SIG-M5 treated with dmso at 0.1 percent for 504 hours (cell line): ENCODE measurements at regions not wholly inside any gene's neighbourhood (a gene's known extent, or its start where the extent isn't known, plus 50 kb on each side); places are given as distances from the start of the nearest gene placed in this dataset.
"Not testable (repeated sequence)": the region's sequence is repeated elsewhere in the genome, so short reads cannot be mapped to it uniquely, and the experiment has no call there.

Source experiments
- DNase-seq: peaks from one replicate; lab custom pipeline; 2025; ENCODE audit not compliant: unreplicated experiment; lab: John Stamatoyannopoulos, UW

GRCh38 chr6:105884011-105884410 lies 202.1 kb upstream of the PRDM1 start:
- DNase-seq = no peak

GRCh38 chr6:105882828-105883227 lies 203.3 kb upstream of the PRDM1 start:
- no peak for DNase-seq

- no peak for DNase-seq
These were observed 203.9 kb upstream of the PRDM1 start for GRCh38 chr6:105882121-105882803.

GRCh38 chr6:105881608-105882007 lies 204.5 kb upstream of the PRDM1 start:
- no peak for DNase-seq

GRCh38 chr6:105880030-105880492 lies 206.1 kb upstream of the PRDM1 start:
- peak; percentile 86 for DNase-seq

GRCh38 chr6:105879146-105879545 lies 207.0 kb upstream of the PRDM1 start:
- DNase-seq = no peak

GRCh38 chr6:105875974-105876640 lies 210.0 kb upstream of the PRDM1 start:
- DNase-seq = no peak

GRCh38 chr6:105874835-105875626 lies 211.1 kb upstream of the PRDM1 start:
- no peak for DNase-seq

GRCh38 chr6:105873799-105874198 lies 212.3 kb upstream of the PRDM1 start:
- DNase-seq = no peak

- DNase-seq = no peak
These were observed 212.9 kb upstream of the PRDM1 start for GRCh38 chr6:105873211-105873704.

GRCh38 chr6:105872249-105872648 lies 213.9 kb upstream of the PRDM1 start:
- peak; percentile 73 for DNase-seq

GRCh38 chr6:105871542-105871941 lies 214.6 kb upstream of the PRDM1 start:
- DNase-seq = no peak

- peak; percentile 36 for DNase-seq
These were observed 216.2 kb upstream of the PRDM1 start for GRCh38 chr6:105869835-105870440.

GRCh38 chr6:105868823-105869460 lies 217.2 kb upstream of the PRDM1 start:
- DNase-seq = no peak

- DNase-seq = no peak
These were observed 218.3 kb upstream of the PRDM1 start for GRCh38 chr6:105867821-105868220.

GRCh38 chr6:105867277-105867676 lies 218.9 kb upstream of the PRDM1 start:
- no peak for DNase-seq

- DNase-seq = peak; percentile 14
These were observed 223.1 kb upstream of the PRDM1 start for GRCh38 chr6:105862936-105863607.

GRCh38 chr6:105860927-105861326 lies 225.2 kb upstream of the PRDM1 start:
- not testable (repeated sequence) for DNase-seq

GRCh38 chr6:105859457-105859856 lies 226.7 kb upstream of the PRDM1 start:
- no peak for DNase-seq

- DNase-seq = not testable (repeated sequence)
These were observed 227.5 kb upstream of the PRDM1 start for GRCh38 chr6:105858639-105859038.
